Prostate gland (tissue), 2 donors: ENCODE measurements at regions not wholly inside any gene's neighbourhood (a gene's known extent, or its start where the extent isn't known, plus 50 kb on each side); places are given as distances from the start of the nearest gene placed in this dataset.
"Not testable (repeated sequence)": the region's sequence is repeated elsewhere in the genome, so short reads cannot be mapped to it uniquely, and the experiment has no call there.

Experiments used
- DNase-seq: peaks from one replicate; pipeline ENCODE4 v3.0.0-alpha.2; 2019; ENCODE audit warnings: low spot score
- H3K27ac ChIP-seq, 2 donors: fragments of 200-600 bp; sonication (generic); 2 replicates each; pipeline ENCODE4 v1.5.1; 2017 to 2019
- H3K27me3 ChIP-seq: fragments of 200-600 bp; sonication (generic); replicated peaks from 2 replicates; pipeline ENCODE4 v1.5.1; 2019; ENCODE audit not compliant: insufficient read depth
- H3K36me3 ChIP-seq, 2 donors: fragments of 200-600 bp; sonication (generic); 1 replicate in 1 of 2; 2 replicates in 1 of 2; pipeline versions ENCODE4 v1.5.1 to v1.8.1; 2017 to 2019
- H3K4me1 ChIP-seq: fragments of 200-600 bp; sonication (generic); replicated peaks from 2 replicates; pipeline ENCODE4 v1.5.1; 2019
- H3K4me3 ChIP-seq, 2 donors: fragments of 200-600 bp; sonication (generic); 2 replicates each; pipeline ENCODE4 v1.5.1; 2017 to 2019
- H3K9me3 ChIP-seq: fragments of 200-600 bp; sonication (generic); 2 replicates; pipeline ENCODE4 v1.5.1; 2017
- CTCF ChIP-seq, 4 experiments: fragments of 200-600 bp in 2 of 4; fragments of 450-650 bp in 2 of 4; sonication (generic) in 2 of 4; IDR thresholded peaks; 1 replicate in 3 of 4; 2 replicates in 1 of 4; pipeline ENCODE4 v1.5.1; 2016 to 2019; ENCODE audit warnings: antibody characterized with exemption in 4 of 4, mild to moderate bottlenecking in 2 of 4, moderate library complexity in 2 of 4
- POLR2A ChIP-seq: fragments of 450-650 bp; IDR thresholded peaks from one replicate; pipeline ENCODE4 v1.6.1; 2016; ENCODE audit warnings: antibody characterized with exemption, mild to moderate bottlenecking
- POLR2AphosphoS5 ChIP-seq: sonication (generic); formaldehyde crosslinking; IDR thresholded peaks from one replicate; pipeline ENCODE4 v1.6.1; 2017; ENCODE audit warnings: antibody characterized with exemption
- WGBS: methylation state at CpG from one replicate; pipeline ENCODE4 v1.1.5; 2018; 5-methylcytosine and 5-hydroxymethylcytosine counted together
- intact Hi-C: fragments of 100-400 bp; cut with DNase I; formaldehyde crosslinking; loops from one replicate; pipeline ENCODE4 v1.14.2; 2022

- no peak for DNase-seq
- intact Hi-C loops: no loop called here
- Histone ChIP-seq H3K9me3 (no peaks in the 10 kb centered on the region), H3K4me3 (no peak overlapping the region), H3K4me1 (no peaks in the 10 kb centered on the region), H3K36me3 (no peaks in the 10 kb centered on the region), H3K27ac (no peak overlapping the region), H3K27me3 (no peaks in the 10 kb centered on the region)
- 84% methylated on average over 2 of the region's 2 CpGs for WGBS
- TF ChIP-seq CTCF (IDR thresholded peaks at IDR 0.05): no peak
These were observed 71.5 kb upstream of the FAM13C start for GRCh38 chr10:59433720-59434428.

- Histone ChIP-seq H3K4me1 (no peaks in the 10 kb centered on the region), H3K9me3 (no peaks in the 10 kb centered on the region), H3K4me3 (no peak overlapping the region), H3K27ac (no peak overlapping the region), H3K27me3 (no peaks in the 10 kb centered on the region), H3K36me3 (no peaks in the 10 kb centered on the region)
- peak; percentile 6 for DNase-seq
- 58% methylated on average over 3 of the region's 3 CpGs for WGBS
- TF ChIP-seq POLR2AphosphoS5 (no peak), CTCF (IDR thresholded peaks at IDR 0.05) (no peak), POLR2A (no peak)
- intact Hi-C loops: no loop called here
These were observed 70.0 kb upstream of the FAM13C start for GRCh38 chr10:59432207-59432900.

GRCh38 chr10:59413795-59414194 lies 51.4 kb upstream of the FAM13C start:
- 74% methylated on average over 5 of the region's 5 CpGs for WGBS
- H3K9me3 ChIP-seq, H3K4me3 ChIP-seq, H3K4me1 ChIP-seq, DNase-seq, H3K27me3 ChIP-seq, intact Hi-C loops, H3K27ac ChIP-seq, H3K36me3 ChIP-seq: not testable (repeated sequence)
